Upper lobe of left lung (tissue), 6 donors: ENCODE measurements at regions not wholly inside any gene's neighbourhood (a gene's known extent, or its start where the extent isn't known, plus 50 kb on each side); places are given as distances from the start of the nearest gene placed in this dataset.

Source experiments
- ATAC-seq, 2 donors: fragments of 200-7000 bp; cut with Tn5 transposase; one replicate each; pipeline ENCODE4 v1.9.1; 2022; ENCODE audit warnings: mild to moderate bottlenecking in 2 of 2, moderate library complexity in 2 of 2; ENCODE audit not compliant: low FRiP score in 2 of 2
- DNase-seq, 2 donors: peaks; one replicate each; pipeline ENCODE4 v3.0.0-alpha.2; 2019 to 2020
- H3K27ac ChIP-seq, 4 donors: fragments of 200-600 bp; sonication (generic); one replicate each; pipeline ENCODE4 v1.5.1; 2016 to 2019
- H3K27me3 ChIP-seq, 4 donors: fragments of 200-600 bp; sonication (generic); one replicate each; pipeline ENCODE4 v1.5.1; 2017 to 2019
- H3K36me3 ChIP-seq, 4 donors: fragments of 200-600 bp; sonication (generic); one replicate each; pipeline ENCODE4 v1.5.1; 2016 to 2019
- H3K4me1 ChIP-seq, 4 donors: fragments of 200-600 bp; sonication (generic); one replicate each; pipeline ENCODE4 v1.5.1; 2018 to 2019
- H3K4me3 ChIP-seq, 4 donors: fragments of 200-600 bp; sonication (generic); one replicate each; pipeline ENCODE4 v1.5.1; 2017 to 2019; ENCODE audit warnings: mild to moderate bottlenecking in 2 of 4, moderate library complexity in 1 of 4
- H3K9me3 ChIP-seq, 4 donors: fragments of 200-600 bp; sonication (generic); one replicate each; pipeline ENCODE4 v1.5.1; 2018 to 2019
- CTCF ChIP-seq, 6 experiments: fragments of 450-650 bp in 4 of 6; fragments of 200-600 bp in 2 of 6; sonication (generic) in 2 of 6; IDR thresholded peaks; one replicate each; pipeline ENCODE4 v1.5.1; 2016 to 2019; ENCODE audit warnings: antibody characterized with exemption in 6 of 6
- EP300 ChIP-seq, 4 donors: sonication (generic); formaldehyde crosslinking; IDR thresholded peaks; one replicate each; pipeline ENCODE4 v1.5.1; 2017; ENCODE audit warnings: antibody characterized with exemption in 4 of 4, control low read depth in 2 of 4
- POLR2A ChIP-seq, 4 donors: fragments of 450-650 bp; IDR thresholded peaks; one replicate each; pipeline ENCODE4 v1.5.1; 2016 to 2017; ENCODE audit warnings: antibody characterized with exemption in 4 of 4, mild to moderate bottlenecking in 2 of 4
- POLR2AphosphoS5 ChIP-seq, 2 donors: sonication (generic); formaldehyde crosslinking; IDR thresholded peaks; one replicate each; pipeline ENCODE4 v1.5.1; 2017; ENCODE audit warnings: antibody characterized with exemption in 2 of 2
- WGBS, 2 donors: methylation state at CpG; one replicate each; pipeline ENCODE4 v1.1.5; 2017 to 2018; 5-methylcytosine and 5-hydroxymethylcytosine counted together
- donor health status: DM: no; HTN: no; CAD: no; lungs with moderate emphysema.
- donor health status: DM: no; HTN: yes; CAD: no; lungs with severe emphysema.

- H3K27me3 ChIP-seq, result no peaks in the 10 kb centered on the region
- no peak overlapping the region for H3K4me3 ChIP-seq
- H3K4me1 ChIP-seq, result no peaks in the 10 kb centered on the region
- no peaks in the 10 kb centered on the region for H3K36me3 ChIP-seq
- no peak for DNase-seq
- no peak for ATAC-seq
- H3K9me3 ChIP-seq, result no peaks in the 10 kb centered on the region
- H3K27ac ChIP-seq, result no peak overlapping the region
- no peak for TF ChIP-seq POLR2AphosphoS5 (IDR thresholded peaks at IDR 0.05)
- TF ChIP-seq EP300 (IDR thresholded peaks at IDR 0.05), result no peak
- TF ChIP-seq POLR2A (IDR thresholded peaks at IDR 0.05), result no peak
Measured at GRCh38 chr14:26694521-26694920, 96.7 kb upstream of the NOVA1 start.

GRCh38 chr14:26702721-26703230, 104.9 kb upstream of the NOVA1 start:
- no peak for TF ChIP-seq POLR2AphosphoS5 (IDR thresholded peaks at IDR 0.05)
- no peak for TF ChIP-seq EP300 (IDR thresholded peaks at IDR 0.05)
- TF ChIP-seq CTCF (IDR thresholded peaks at IDR 0.05), result no peak
- no peak for TF ChIP-seq POLR2A (IDR thresholded peaks at IDR 0.05)
- no peaks in the 10 kb centered on the region for H3K36me3 ChIP-seq
- H3K9me3 ChIP-seq, result no peaks in the 10 kb centered on the region
- no peak overlapping the region for H3K4me3 ChIP-seq
- no peak overlapping the region for H3K27ac ChIP-seq
- no peak for DNase-seq
- no peaks in the 10 kb centered on the region for H3K4me1 ChIP-seq
- 66 to 67% methylated on average over 4 of the region's 4 CpGs for WGBS, 2 donors
- ATAC-seq, result no peak
- no peaks in the 10 kb centered on the region for H3K27me3 ChIP-seq

- DNase-seq (no peak), ATAC-seq (no peak)
- no peak for TF ChIP-seq POLR2A (IDR thresholded peaks at IDR 0.05)
- no peak for TF ChIP-seq POLR2AphosphoS5 (IDR thresholded peaks at IDR 0.05)
- no peak for TF ChIP-seq EP300 (IDR thresholded peaks at IDR 0.05)
- no peak for TF ChIP-seq CTCF (IDR thresholded peaks at IDR 0.05)
- Histone ChIP-seq H3K4me3 (no peak overlapping the region), H3K9me3 (no peaks in the 10 kb centered on the region), H3K4me1 (no peaks in the 10 kb centered on the region), H3K27ac (no peak overlapping the region), H3K27me3 (no peaks in the 10 kb centered on the region), H3K36me3 (no peaks in the 10 kb centered on the region)
- 70 to 84% methylated on average over 2 of the region's 2 CpGs for WGBS, 2 donors
Measured at GRCh38 chr14:26703686-26704366, 106.0 kb upstream of the NOVA1 start.

GRCh38 chr14:26707234-26707633, 109.4 kb upstream of the NOVA1 start:
- no peaks in the 10 kb centered on the region for H3K4me1 ChIP-seq
- no peaks in the 10 kb centered on the region for H3K27me3 ChIP-seq
- no peak for DNase-seq
- no peak overlapping the region for H3K4me3 ChIP-seq
- TF ChIP-seq POLR2A (IDR thresholded peaks at IDR 0.05) (no peak), EP300 (IDR thresholded peaks at IDR 0.05) (no peak), POLR2AphosphoS5 (IDR thresholded peaks at IDR 0.05) (no peak), CTCF (IDR thresholded peaks at IDR 0.05) (no peak)
- 60 to 82% methylated on average over 3 of the region's 3 CpGs for WGBS, 2 donors
- H3K27ac ChIP-seq, result no peak overlapping the region
- no peak for ATAC-seq
- no peaks in the 10 kb centered on the region for H3K9me3 ChIP-seq
- no peaks in the 10 kb centered on the region for H3K36me3 ChIP-seq

GRCh38 chr14:26709019-26709418, 111.2 kb upstream of the NOVA1 start:
- no peak for ATAC-seq
- H3K4me3 ChIP-seq, result no peak overlapping the region
- H3K9me3 ChIP-seq, result no peaks in the 10 kb centered on the region
- DNase-seq, result no peak
- no peaks in the 10 kb centered on the region for H3K36me3 ChIP-seq
- no peak for TF ChIP-seq CTCF (IDR thresholded peaks at IDR 0.05)
- no peaks in the 10 kb centered on the region for H3K27me3 ChIP-seq
- H3K27ac ChIP-seq, result no peak overlapping the region
- no peaks in the 10 kb centered on the region for H3K4me1 ChIP-seq
